ENCODE measurements at regions not wholly inside any gene's neighbourhood (a gene's known extent, or its start where the extent isn't known, plus 50 kb on each side); places are given as distances from the start of the nearest gene placed in this dataset.

- TF ChIP-seq, protein P1, sequence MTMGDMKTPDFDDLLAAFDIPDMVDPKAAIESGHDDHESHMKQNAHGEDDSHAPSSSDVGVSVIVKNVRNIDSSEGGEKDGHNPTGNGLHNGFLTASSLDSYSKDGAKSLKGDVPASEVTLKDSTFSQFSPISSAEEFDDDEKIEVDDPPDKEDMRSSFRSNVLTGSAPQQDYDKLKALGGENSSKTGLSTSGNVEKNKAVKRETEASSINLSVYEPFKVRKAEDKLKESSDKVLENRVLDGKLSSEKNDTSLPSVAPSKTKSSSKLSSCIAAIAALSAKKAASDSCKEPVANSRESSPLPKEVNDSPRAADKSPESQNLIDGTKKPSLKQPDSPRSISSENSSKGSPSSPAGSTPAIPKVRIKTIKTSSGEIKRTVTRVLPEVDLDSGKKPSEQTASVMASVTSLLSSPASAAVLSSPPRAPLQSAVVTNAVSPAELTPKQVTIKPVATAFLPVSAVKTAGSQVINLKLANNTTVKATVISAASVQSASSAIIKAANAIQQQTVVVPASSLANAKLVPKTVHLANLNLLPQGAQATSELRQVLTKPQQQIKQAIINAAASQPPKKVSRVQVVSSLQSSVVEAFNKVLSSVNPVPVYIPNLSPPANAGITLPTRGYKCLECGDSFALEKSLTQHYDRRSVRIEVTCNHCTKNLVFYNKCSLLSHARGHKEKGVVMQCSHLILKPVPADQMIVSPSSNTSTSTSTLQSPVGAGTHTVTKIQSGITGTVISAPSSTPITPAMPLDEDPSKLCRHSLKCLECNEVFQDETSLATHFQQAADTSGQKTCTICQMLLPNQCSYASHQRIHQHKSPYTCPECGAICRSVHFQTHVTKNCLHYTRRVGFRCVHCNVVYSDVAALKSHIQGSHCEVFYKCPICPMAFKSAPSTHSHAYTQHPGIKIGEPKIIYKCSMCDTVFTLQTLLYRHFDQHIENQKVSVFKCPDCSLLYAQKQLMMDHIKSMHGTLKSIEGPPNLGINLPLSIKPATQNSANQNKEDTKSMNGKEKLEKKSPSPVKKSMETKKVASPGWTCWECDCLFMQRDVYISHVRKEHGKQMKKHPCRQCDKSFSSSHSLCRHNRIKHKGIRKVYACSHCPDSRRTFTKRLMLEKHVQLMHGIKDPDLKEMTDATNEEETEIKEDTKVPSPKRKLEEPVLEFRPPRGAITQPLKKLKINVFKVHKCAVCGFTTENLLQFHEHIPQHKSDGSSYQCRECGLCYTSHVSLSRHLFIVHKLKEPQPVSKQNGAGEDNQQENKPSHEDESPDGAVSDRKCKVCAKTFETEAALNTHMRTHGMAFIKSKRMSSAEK (CRISPR knock-in tag; IDR thresholded peaks at IDR 0.05; ENCODE audit: borderline replicate concordance), result no peak
- TF ChIP-seq JUN (CRISPR knock-in tag; IDR thresholded peaks at IDR 0.05), result no peak
- TF ChIP-seq PRRX2 (CRISPR knock-in tag; IDR thresholded peaks at IDR 0.05), result no peak
- TF ChIP-seq FOXK1 (CRISPR knock-in tag; IDR thresholded peaks at IDR 0.05), result no peak
- no peak for TF ChIP-seq ZNF317 (CRISPR knock-in tag; IDR thresholded peaks at IDR 0.05; ENCODE audit: borderline replicate concordance, low read depth)
- TF ChIP-seq USF2 (CRISPR knock-in tag; IDR thresholded peaks at IDR 0.05), result no peak
- TF ChIP-seq TEAD4 (CRISPR knock-in tag; IDR thresholded peaks at IDR 0.05), result no peak
- TF ChIP-seq RORB (CRISPR knock-in tag; IDR thresholded peaks at IDR 0.05), result no peak
- no peak for TF ChIP-seq CREB1 (CRISPR knock-in tag; IDR thresholded peaks at IDR 0.05)
These were observed 243.2 kb downstream of the CASP12 start (continued) for GRCh38 chr11:104655066-104655465.

DNA sequence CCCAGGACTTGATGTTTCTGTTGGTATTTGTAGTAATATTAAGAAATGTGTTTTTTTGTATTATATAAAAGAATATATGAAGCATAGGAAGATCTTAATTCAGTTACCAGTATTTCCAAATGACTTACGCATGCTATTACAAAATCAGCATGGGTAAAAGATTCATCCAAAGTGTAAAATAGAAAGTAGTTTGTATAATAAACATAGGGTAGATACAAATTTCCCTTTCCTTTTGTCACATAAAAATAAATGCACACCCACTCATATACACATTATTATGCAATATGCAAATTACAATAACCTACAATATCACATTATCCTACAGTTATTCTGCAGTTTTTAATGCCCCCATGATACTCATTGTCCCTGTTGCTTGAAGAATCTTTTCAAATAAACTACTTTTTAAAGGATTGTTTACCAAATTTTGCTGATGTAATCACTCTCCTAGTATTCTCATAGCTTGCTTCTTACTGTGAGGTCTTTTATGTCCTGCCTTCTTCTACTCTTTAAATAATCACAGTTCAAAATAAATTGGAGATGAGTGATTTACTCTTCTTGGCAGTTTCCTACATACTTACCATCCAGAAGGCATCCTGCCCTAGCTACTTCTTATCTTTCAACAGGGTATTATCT is 244.0 kb downstream of the CASP12 start:
- peaks cover 29% of the 10 kb centered on the region for H3K9me3 Mint-ChIP-seq
- peak overlapping the region; percentile 33; the same call in 1 of the 2 replicates for H3K27ac Mint-ChIP-seq
- TF ChIP-seq, protein P2, sequence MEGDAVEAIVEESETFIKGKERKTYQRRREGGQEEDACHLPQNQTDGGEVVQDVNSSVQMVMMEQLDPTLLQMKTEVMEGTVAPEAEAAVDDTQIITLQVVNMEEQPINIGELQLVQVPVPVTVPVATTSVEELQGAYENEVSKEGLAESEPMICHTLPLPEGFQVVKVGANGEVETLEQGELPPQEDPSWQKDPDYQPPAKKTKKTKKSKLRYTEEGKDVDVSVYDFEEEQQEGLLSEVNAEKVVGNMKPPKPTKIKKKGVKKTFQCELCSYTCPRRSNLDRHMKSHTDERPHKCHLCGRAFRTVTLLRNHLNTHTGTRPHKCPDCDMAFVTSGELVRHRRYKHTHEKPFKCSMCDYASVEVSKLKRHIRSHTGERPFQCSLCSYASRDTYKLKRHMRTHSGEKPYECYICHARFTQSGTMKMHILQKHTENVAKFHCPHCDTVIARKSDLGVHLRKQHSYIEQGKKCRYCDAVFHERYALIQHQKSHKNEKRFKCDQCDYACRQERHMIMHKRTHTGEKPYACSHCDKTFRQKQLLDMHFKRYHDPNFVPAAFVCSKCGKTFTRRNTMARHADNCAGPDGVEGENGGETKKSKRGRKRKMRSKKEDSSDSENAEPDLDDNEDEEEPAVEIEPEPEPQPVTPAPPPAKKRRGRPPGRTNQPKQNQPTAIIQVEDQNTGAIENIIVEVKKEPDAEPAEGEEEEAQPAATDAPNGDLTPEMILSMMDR (IDR thresholded peaks at IDR 0.05), result no peak
- no peak for TF ChIP-seq ATF3 (CRISPR knock-in tag; conservative IDR thresholded peaks at IDR 0.05)
- TF ChIP-seq CREM (CRISPR knock-in tag; IDR thresholded peaks at IDR 0.05), result no peak
- no peak for TF ChIP-seq TEAD1 (CRISPR knock-in tag; IDR thresholded peaks at IDR 0.05)
- no peak for TF ChIP-seq TCF7 (CRISPR knock-in tag; IDR thresholded peaks at IDR 0.05; ENCODE audit: low read depth)
- no peak for TF ChIP-seq MAX (CRISPR knock-in tag; IDR thresholded peaks at IDR 0.05)
- no peak for TF ChIP-seq NFYB (CRISPR knock-in tag; conservative IDR thresholded peaks at IDR 0.05; ENCODE audit: low read depth)
- TF ChIP-seq HMGXB4 (CRISPR knock-in tag; IDR thresholded peaks at IDR 0.05), result no peak
- no peak for TF ChIP-seq ETV6 (CRISPR knock-in tag; IDR thresholded peaks at IDR 0.05)
- TF ChIP-seq ZNF423 (CRISPR knock-in tag; IDR thresholded peaks at IDR 0.05), result no peak
- TF ChIP-seq ZNF219 (CRISPR knock-in tag; IDR thresholded peaks at IDR 0.05; ENCODE audit: borderline replicate concordance), result no peak
- TF ChIP-seq, protein P3, sequence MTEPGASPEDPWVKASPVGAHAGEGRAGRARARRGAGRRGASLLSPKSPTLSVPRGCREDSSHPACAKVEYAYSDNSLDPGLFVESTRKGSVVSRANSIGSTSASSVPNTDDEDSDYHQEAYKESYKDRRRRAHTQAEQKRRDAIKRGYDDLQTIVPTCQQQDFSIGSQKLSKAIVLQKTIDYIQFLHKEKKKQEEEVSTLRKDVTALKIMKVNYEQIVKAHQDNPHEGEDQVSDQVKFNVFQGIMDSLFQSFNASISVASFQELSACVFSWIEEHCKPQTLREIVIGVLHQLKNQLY (CRISPR knock-in tag; IDR thresholded peaks at IDR 0.05), result no peak
- TF ChIP-seq, protein P4, sequence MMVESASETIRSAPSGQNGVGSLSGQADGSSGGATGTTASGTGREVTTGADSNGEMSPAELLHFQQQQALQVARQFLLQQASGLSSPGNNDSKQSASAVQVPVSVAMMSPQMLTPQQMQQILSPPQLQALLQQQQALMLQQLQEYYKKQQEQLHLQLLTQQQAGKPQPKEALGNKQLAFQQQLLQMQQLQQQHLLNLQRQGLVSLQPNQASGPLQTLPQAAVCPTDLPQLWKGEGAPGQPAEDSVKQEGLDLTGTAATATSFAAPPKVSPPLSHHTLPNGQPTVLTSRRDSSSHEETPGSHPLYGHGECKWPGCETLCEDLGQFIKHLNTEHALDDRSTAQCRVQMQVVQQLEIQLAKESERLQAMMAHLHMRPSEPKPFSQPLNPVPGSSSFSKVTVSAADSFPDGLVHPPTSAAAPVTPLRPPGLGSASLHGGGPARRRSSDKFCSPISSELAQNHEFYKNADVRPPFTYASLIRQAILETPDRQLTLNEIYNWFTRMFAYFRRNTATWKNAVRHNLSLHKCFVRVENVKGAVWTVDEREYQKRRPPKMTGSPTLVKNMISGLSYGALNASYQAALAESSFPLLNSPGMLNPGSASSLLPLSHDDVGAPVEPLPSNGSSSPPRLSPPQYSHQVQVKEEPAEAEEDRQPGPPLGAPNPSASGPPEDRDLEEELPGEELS (CRISPR knock-in tag; IDR thresholded peaks at IDR 0.05), result no peak
- TF ChIP-seq NR2C2 (CRISPR knock-in tag; IDR thresholded peaks at IDR 0.05), result no peak
- no peak for TF ChIP-seq PREB (CRISPR knock-in tag; IDR thresholded peaks at IDR 0.05; ENCODE audit: borderline replicate concordance)
- H3K27me3 Mint-ChIP-seq (ENCODE audit: low read depth), result no peaks in the 10 kb centered on the region
- H3K36me3 Mint-ChIP-seq, result peaks cover 17% of the 10 kb centered on the region
- H3K4me1 Mint-ChIP-seq, result peaks cover 14% of the 10 kb centered on the region
- no peak overlapping the region for H3K4me3 Mint-ChIP-seq
- ChIA-PET POLR2A (no interaction called here), CTCF (no interaction called here)
- DNase-seq (ENCODE audit: low spot score) (no peak), ATAC-seq (no peak)
